SK-N-SH (cell line): ENCODE measurements at regions not wholly inside any gene's neighbourhood (a gene's known extent, or its start where the extent isn't known, plus 50 kb on each side); places are given as distances from the start of the nearest gene placed in this dataset.

Source experiments
- CTCF ChIA-PET: fragments of 300-600, 350-600 bp; formaldehyde crosslinking; extraction: SDS; loops from one replicate; lab custom pipeline; 2021; lab: Yijun Ruan, JAX
- POLR2A ChIA-PET: fragments of 350-600 bp; sonication (Branson Sonifier 250); formaldehyde crosslinking; extraction: SDS; loops from one replicate; lab custom pipeline; 2020; ENCODE audit warnings: antibody characterized with exemption, inconsistent platforms; lab: Yijun Ruan, JAX
- DNase-seq: peaks from one replicate; pipeline ENCODE4 v3.0.0; 2012
- H2AFZ ChIP-seq: fragments of 200-600 bp; sonication (generic); 2 replicates; pipeline ENCODE4 v1.8.1; 2016; ENCODE audit warnings: antibody characterized with exemption, mild to moderate bottlenecking, low read depth
- H3F3A ChIP-seq: fragments of 200-600 bp; sonication (generic); replicated peaks from 2 replicates; pipeline ENCODE3; 2016; ENCODE audit warnings: antibody characterized with exemption, mild to moderate bottlenecking; ENCODE audit not compliant: insufficient read depth
- H3K27ac ChIP-seq, 2 experiments: fragments of 200-500 bp in 1 of 2; fragments of 200-600 bp in 1 of 2; sonication (Bioruptor generic) in 1 of 2; sonication (generic), shearing (Covaris generic) in 1 of 2; 2 replicates each; pipeline versions ENCODE4 v1.5.1 to v1.6.1; 2014 to 2016; ENCODE audit warnings: low read depth in 2 of 2, inconsistent platforms in 1 of 2, low read length in 1 of 2, mild to moderate bottlenecking in 1 of 2, mixed read lengths in 1 of 2
- H3K27me3 ChIP-seq: fragments of 200-600 bp; sonication (generic), shearing (Covaris generic); 2 replicates; pipeline ENCODE4 v1.6.1; 2016; ENCODE audit warnings: mixed run types; ENCODE audit not compliant: insufficient read depth
- H3K36me3 ChIP-seq, 2 experiments: fragments of 200-500 bp in 1 of 2; fragments of 200-600 bp in 1 of 2; sonication (Bioruptor generic) in 1 of 2; sonication (generic) in 1 of 2; replicated peaks in 1 of 2; 2 replicates each; pipeline versions ENCODE3 to v1.5.1; 2014 to 2016; ENCODE audit warnings: low read length in 1 of 2, mild to moderate bottlenecking in 1 of 2; ENCODE audit not compliant: insufficient read depth in 2 of 2, control insufficient read depth in 1 of 2
- H3K4me1 ChIP-seq, 2 experiments: fragments of 200-500 bp in 1 of 2; fragments of 200-600 bp in 1 of 2; sonication (Bioruptor generic) in 1 of 2; sonication (generic), shearing (Covaris generic) in 1 of 2; 2 replicates each; pipeline versions ENCODE4 v1.5.1 to v1.6.1; 2014 to 2016; ENCODE audit warnings: low read depth in 1 of 2, low read length in 1 of 2, mixed run types in 1 of 2; ENCODE audit not compliant: insufficient read depth in 2 of 2, control insufficient read depth in 1 of 2
- H3K4me2 ChIP-seq: fragments of 200-600 bp; sonication (generic), shearing (Covaris generic); 2 replicates; pipeline ENCODE4 v1.6.1; 2017; ENCODE audit warnings: mixed run types
- H3K4me3 ChIP-seq, 2 experiments: fragments of 200-500 bp in 1 of 2; fragments of 200-600 bp in 1 of 2; sonication (Bioruptor generic) in 1 of 2; sonication (generic), shearing (Covaris generic) in 1 of 2; 2 replicates each; pipeline versions ENCODE4 v1.5.1 to v1.8.1; 2014 to 2016; ENCODE audit warnings: low read depth in 2 of 2, inconsistent platforms in 1 of 2, low read length in 1 of 2, mild to moderate bottlenecking in 1 of 2, mixed read lengths in 1 of 2, moderate library complexity in 1 of 2
- H3K79me2 ChIP-seq: fragments of 200-600 bp; sonication (generic); 2 replicates; pipeline ENCODE4 v1.8.1; 2017; ENCODE audit warnings: mild to moderate bottlenecking; ENCODE audit not compliant: insufficient read depth
- H3K9ac ChIP-seq: fragments of 200-600 bp; sonication (generic); 2 replicates; pipeline ENCODE4 v1.6.1; 2017; ENCODE audit warnings: mixed run types
- H3K9me2 ChIP-seq: fragments of 200-600 bp; sonication (generic); 2 replicates; pipeline ENCODE4 v1.6.1; 2017; ENCODE audit warnings: mixed run types
- H3K9me3 ChIP-seq: fragments of 200-600 bp; sonication (generic); 2 replicates; pipeline ENCODE4 v1.6.1; 2017; ENCODE audit warnings: mixed run types, mild to moderate bottlenecking, moderate library complexity
- H4K20me1 ChIP-seq: fragments of 200-600 bp; sonication (generic); 2 replicates; pipeline ENCODE4 v1.6.1; 2017; ENCODE audit warnings: mild to moderate bottlenecking, mixed run types; ENCODE audit not compliant: insufficient read depth
- CHD2 ChIP-seq: fragments of 150-350 bp; IDR thresholded peaks from 2 replicates; pipeline ENCODE4 v1.6.1; 2018; ENCODE audit warnings: low read length; ENCODE audit not compliant: partially characterized antibody
- ELF1 ChIP-seq: IDR thresholded peaks from 2 replicates; pipeline ENCODE4 v1.4.0; 2012
- EP300 ChIP-seq, 2 experiments: IDR thresholded peaks; 2 replicates each; pipeline versions ENCODE4 v1.4.0 to v1.6.1; 2012; ENCODE audit warnings: borderline replicate concordance in 1 of 2, low read depth in 1 of 2, low read length in 1 of 2
- FOXJ3 ChIP-seq: sonication (generic); formaldehyde crosslinking; IDR thresholded peaks from 2 replicates; pipeline ENCODE4 v1.5.1; 2020; ENCODE audit warnings: mild to moderate bottlenecking, missing genetic modification reagents
- FOXM1 ChIP-seq: IDR thresholded peaks from 2 replicates; pipeline ENCODE4 v1.4.0; 2012; ENCODE audit warnings: low read depth, mild to moderate bottlenecking
- GABPA ChIP-seq: IDR thresholded peaks from 2 replicates; pipeline ENCODE4 v1.4.0; 2012; ENCODE audit warnings: low read depth, mild to moderate bottlenecking
- GATA2 ChIP-seq: sonication (generic); formaldehyde crosslinking; IDR thresholded peaks from 2 replicates; pipeline ENCODE4 v1.5.0; 2020; ENCODE audit warnings: mild to moderate bottlenecking, missing genetic modification reagents
- NFIC ChIP-seq: IDR thresholded peaks from 2 replicates; pipeline ENCODE4 v1.4.0; 2012; ENCODE audit warnings: borderline replicate concordance
- PBX3 ChIP-seq: IDR thresholded peaks from 2 replicates; pipeline ENCODE4; 2012
- POLR2AphosphoS5 ChIP-seq: IDR thresholded peaks from 2 replicates; pipeline ENCODE4 v1.6.1; 2012; ENCODE audit warnings: low read depth, low read length
- RCOR1 ChIP-seq: fragments of 150-350 bp; IDR thresholded peaks from 2 replicates; pipeline ENCODE4 v1.6.1; 2017; ENCODE audit warnings: antibody characterized with exemption, low read length
- RFX5 ChIP-seq: IDR thresholded peaks from 2 replicates; pipeline ENCODE4 v1.6.1; 2012; ENCODE audit warnings: mild to moderate bottlenecking, improper control_type of control experiment, low read length
- RXRA ChIP-seq: IDR thresholded peaks from 2 replicates; pipeline ENCODE4 v1.4.0; 2012; ENCODE audit warnings: low read depth, mild to moderate bottlenecking, borderline replicate concordance
- TCF12 ChIP-seq: IDR thresholded peaks from 2 replicates; pipeline ENCODE4 v1.4.0; 2012
- TEAD4 ChIP-seq: IDR thresholded peaks from 2 replicates; pipeline ENCODE4 v1.4.0; 2012; ENCODE audit warnings: mild to moderate bottlenecking, borderline replicate concordance; ENCODE audit not compliant: insufficient read depth
- YY1 ChIP-seq: IDR thresholded peaks from 2 replicates; pipeline ENCODE4 v1.4.0; 2012; ENCODE audit warnings: low read depth, mild to moderate bottlenecking
- WGBS: methylation state at CpG from one replicate; pipeline ENCODE4 v1.1.6; 2017; ENCODE audit warnings: low lambda C conversion rate; 5-methylcytosine and 5-hydroxymethylcytosine counted together
- TF ChIP-seq, protein P1 (sequence below): fragments of 200-600 bp; sonication (generic); IDR thresholded peaks from 2 replicates; pipeline ENCODE4 v1.6.1; 2017; ENCODE audit warnings: antibody characterized with exemption, mild to moderate bottlenecking, moderate library complexity
- TF ChIP-seq, protein P2 (sequence below): fragments of 150-350 bp; IDR thresholded peaks from 2 replicates; pipeline ENCODE4 v1.6.1; 2016; ENCODE audit warnings: mild to moderate bottlenecking, low read depth, low read length

DNA sequence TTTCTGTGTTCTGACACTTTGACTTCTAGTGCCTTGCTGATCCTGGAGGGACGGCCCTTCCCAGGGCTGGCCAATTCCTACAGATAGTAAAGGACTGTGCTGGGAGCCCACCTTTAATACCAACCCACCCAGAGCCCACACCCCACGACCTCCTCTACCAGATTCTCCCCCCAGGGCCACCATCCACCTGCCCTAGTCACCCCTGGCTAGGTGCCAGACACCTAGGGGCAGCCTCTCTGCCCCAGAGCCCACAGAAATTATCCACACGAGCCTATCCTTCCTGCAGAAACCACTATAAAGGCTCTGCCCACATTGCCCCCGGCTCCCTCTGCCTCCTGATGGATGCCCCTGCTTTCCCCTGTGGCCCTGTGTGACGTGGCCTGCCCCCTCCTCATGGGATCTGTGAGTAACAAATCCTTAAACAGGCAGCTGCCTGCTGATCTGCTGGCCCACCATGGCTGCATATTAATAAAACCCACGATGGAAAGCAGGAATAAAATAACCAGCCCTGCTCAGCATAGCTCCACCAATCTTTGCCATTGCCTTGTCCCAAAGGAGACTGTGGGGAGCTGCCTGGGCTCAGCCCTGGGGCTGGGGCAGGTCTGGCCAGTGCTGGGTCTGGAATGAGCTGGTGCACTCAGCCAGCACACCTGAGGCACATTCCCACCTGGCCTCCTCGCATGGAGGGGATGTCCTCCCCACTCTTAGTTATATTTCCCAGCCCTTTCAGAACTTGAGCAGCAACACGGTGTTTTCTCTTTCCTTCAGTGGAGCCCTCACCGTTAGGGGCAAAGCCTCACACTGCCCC lies 488.5 kb downstream of the NPHP4 start:
- CTCF ChIA-PET = interaction anchor here (0.7 to 4.9 kb wide), 6 partner anchors 10 to 848 kb away, joined by 3 to 38 read pairs (median 5); no protein-coding TSS in a partner anchor
- no peaks in the 10 kb centered on the region for H4K20me1 ChIP-seq
- H3K79me2 ChIP-seq = no peaks in the 10 kb centered on the region
- H3K27ac ChIP-seq = no peak overlapping the region
- no peak overlapping the region for H3K4me2 ChIP-seq
- H3K4me1 ChIP-seq = peaks cover 0 to 40% of the 10 kb centered on the region in 2 experiments; a peak in 1 of 4 replicates
- no peaks in the 10 kb centered on the region for H3K9me3 ChIP-seq
- H3K9me2 ChIP-seq = no peaks in the 10 kb centered on the region
- WGBS = 20% methylated on average over 7 of the region's 9 CpGs
- no peaks in the 10 kb centered on the region for H3F3A ChIP-seq
- H3K36me3 ChIP-seq = no peaks in the 10 kb centered on the region
- H3K9ac ChIP-seq = no peak overlapping the region
- POLR2A ChIA-PET = interaction anchor here (0.6 kb wide), 2 partner anchors 105 to 244 kb away, joined by 3 read pairs; no protein-coding TSS in a partner anchor
- no peak for DNase-seq
- no peaks in the 10 kb centered on the region for H3K27me3 ChIP-seq
- H2AFZ ChIP-seq = no peak overlapping the region
- no peak overlapping the region for H3K4me3 ChIP-seq
- no peak for TF ChIP-seq EP300 (IDR thresholded peaks at IDR 0.05; ENCODE audit: borderline replicate concordance in 1 of 2, low read depth in 1 of 2, low read length in 1 of 2)
- no peak for TF ChIP-seq GABPA
- TF ChIP-seq PBX3 = no peak
- TF ChIP-seq GATA2 (CRISPR knock-in tag) = no peak
- no peak for TF ChIP-seq NFIC
- TF ChIP-seq CHD2 = no peak
- TF ChIP-seq, protein P1, sequence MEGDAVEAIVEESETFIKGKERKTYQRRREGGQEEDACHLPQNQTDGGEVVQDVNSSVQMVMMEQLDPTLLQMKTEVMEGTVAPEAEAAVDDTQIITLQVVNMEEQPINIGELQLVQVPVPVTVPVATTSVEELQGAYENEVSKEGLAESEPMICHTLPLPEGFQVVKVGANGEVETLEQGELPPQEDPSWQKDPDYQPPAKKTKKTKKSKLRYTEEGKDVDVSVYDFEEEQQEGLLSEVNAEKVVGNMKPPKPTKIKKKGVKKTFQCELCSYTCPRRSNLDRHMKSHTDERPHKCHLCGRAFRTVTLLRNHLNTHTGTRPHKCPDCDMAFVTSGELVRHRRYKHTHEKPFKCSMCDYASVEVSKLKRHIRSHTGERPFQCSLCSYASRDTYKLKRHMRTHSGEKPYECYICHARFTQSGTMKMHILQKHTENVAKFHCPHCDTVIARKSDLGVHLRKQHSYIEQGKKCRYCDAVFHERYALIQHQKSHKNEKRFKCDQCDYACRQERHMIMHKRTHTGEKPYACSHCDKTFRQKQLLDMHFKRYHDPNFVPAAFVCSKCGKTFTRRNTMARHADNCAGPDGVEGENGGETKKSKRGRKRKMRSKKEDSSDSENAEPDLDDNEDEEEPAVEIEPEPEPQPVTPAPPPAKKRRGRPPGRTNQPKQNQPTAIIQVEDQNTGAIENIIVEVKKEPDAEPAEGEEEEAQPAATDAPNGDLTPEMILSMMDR = no peak
- no peak for TF ChIP-seq TCF12
- no peak for TF ChIP-seq TEAD4
- no peak for TF ChIP-seq ELF1

DNA sequence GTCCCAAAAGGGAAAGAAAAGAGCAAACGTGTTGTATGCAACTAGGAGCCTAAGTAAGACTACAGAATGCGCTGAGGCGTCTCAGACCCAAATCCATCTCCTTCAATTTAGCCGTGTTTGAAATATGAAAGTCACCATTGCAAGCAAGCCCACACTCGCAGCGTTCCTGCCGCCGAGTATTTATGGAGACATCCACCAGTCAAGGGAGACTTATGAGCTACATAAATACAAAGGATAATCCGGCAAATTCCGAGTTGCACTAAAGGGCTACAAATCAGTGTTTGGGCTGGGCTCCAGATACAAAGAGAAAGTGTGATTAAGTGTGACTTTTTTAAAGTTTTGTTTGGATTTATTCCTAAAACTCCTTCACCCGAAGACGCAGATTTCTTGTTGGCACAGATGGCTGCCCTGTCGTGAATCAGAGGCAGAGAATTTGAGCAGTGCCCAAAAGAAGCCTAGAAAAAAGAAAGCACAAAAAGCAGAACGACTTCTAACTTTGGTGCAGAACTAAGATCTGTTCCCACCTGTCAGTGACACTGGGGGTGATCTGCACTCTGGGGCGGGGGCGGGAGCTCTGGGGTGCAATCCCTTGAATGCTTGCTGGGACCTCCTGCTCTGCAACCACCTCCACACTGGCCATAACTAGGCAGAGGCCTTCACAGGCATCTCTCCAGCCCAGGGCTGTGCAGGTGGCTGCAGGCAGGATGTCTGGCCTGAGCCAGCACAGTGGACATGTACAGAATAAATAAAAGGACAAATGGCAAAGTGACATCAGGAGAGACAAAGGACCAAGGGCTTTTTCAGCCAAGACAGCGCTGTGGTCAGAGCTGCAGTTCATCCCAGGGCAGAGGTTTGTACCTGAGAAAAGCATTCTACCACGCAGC lies 489.7 kb downstream of the NPHP4 start:
- H3K27me3 ChIP-seq = no peaks in the 10 kb centered on the region
- ChIA-PET CTCF (interaction anchor here (1.2 to 4.9 kb wide), 2 partner anchors 12 to 118 kb away, joined by 6 to 38 read pairs; no protein-coding TSS in a partner anchor), POLR2A (interaction anchor here (0.7 kb wide), 1 partner anchor 23 kb away, joined by 3 read pairs; no protein-coding TSS in a partner anchor)
- H3K27ac ChIP-seq = no peak overlapping the region; a peak in 1 of 4 replicates
- WGBS = 50% methylated on average over 16 of the region's 18 CpGs
- no peak for DNase-seq
- peaks cover 0 to 52% of the 10 kb centered on the region in 2 experiments; a peak in 1 of 4 replicates for H3K4me1 ChIP-seq
- no peaks in the 10 kb centered on the region for H3K36me3 ChIP-seq
- no peaks in the 10 kb centered on the region for H3K9me3 ChIP-seq
- H3K9ac ChIP-seq = no peak overlapping the region
- no peak overlapping the region for H3K4me2 ChIP-seq
- H3K9me2 ChIP-seq = no peaks in the 10 kb centered on the region
- no peaks in the 10 kb centered on the region for H3K79me2 ChIP-seq
- H4K20me1 ChIP-seq = no peaks in the 10 kb centered on the region
- H2AFZ ChIP-seq = no peak overlapping the region
- H3F3A ChIP-seq = no peaks in the 10 kb centered on the region
- H3K4me3 ChIP-seq = no peak overlapping the region
- TF ChIP-seq FOXM1 (no peak), GATA2 (CRISPR knock-in tag) (no peak), CHD2 (no peak), POLR2AphosphoS5 (no peak), YY1 (no peak), TEAD4 (no peak), RXRA (no peak), RCOR1 (no peak), EP300 (IDR thresholded peaks at IDR 0.05; ENCODE audit: borderline replicate concordance in 1 of 2, low read depth in 1 of 2, low read length in 1 of 2) (no peak), GABPA (no peak), FOXJ3 (CRISPR knock-in tag) (no peak), RFX5 (no peak)
- TF ChIP-seq, protein P2, sequence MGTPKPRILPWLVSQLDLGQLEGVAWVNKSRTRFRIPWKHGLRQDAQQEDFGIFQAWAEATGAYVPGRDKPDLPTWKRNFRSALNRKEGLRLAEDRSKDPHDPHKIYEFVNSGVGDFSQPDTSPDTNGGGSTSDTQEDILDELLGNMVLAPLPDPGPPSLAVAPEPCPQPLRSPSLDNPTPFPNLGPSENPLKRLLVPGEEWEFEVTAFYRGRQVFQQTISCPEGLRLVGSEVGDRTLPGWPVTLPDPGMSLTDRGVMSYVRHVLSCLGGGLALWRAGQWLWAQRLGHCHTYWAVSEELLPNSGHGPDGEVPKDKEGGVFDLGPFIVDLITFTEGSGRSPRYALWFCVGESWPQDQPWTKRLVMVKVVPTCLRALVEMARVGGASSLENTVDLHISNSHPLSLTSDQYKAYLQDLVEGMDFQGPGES = no peak
- TF ChIP-seq, protein P1 = no peak
